ENCODE measurements at regions not wholly inside any gene's neighbourhood (a gene's known extent, or its start where the extent isn't known, plus 50 kb on each side); places are given as distances from the start of the nearest gene placed in this dataset.

DNA sequence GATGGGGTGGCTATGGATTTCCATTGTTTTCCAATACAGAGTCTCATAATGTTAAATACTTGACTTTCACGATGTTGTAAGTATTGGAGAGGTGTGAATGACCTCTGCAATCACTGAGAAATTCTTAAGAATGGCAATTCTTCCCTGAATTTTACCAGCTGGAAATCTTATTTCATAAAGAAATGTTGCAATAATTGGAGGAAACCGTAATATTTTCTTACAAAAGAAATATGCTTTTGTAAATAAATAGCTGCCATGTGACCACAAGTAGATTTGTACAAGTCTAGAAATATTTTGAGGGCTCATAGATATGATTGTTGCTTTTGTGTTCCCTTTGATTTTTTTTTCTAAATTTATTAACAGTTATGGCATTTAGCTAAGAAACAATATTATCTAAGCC lies 308.7 kb upstream of the ATP2B1 start:
- TF ChIP-seq, protein P1, sequence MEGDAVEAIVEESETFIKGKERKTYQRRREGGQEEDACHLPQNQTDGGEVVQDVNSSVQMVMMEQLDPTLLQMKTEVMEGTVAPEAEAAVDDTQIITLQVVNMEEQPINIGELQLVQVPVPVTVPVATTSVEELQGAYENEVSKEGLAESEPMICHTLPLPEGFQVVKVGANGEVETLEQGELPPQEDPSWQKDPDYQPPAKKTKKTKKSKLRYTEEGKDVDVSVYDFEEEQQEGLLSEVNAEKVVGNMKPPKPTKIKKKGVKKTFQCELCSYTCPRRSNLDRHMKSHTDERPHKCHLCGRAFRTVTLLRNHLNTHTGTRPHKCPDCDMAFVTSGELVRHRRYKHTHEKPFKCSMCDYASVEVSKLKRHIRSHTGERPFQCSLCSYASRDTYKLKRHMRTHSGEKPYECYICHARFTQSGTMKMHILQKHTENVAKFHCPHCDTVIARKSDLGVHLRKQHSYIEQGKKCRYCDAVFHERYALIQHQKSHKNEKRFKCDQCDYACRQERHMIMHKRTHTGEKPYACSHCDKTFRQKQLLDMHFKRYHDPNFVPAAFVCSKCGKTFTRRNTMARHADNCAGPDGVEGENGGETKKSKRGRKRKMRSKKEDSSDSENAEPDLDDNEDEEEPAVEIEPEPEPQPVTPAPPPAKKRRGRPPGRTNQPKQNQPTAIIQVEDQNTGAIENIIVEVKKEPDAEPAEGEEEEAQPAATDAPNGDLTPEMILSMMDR (IDR thresholded peaks at IDR 0.05) = no peak
- no peak for TF ChIP-seq POLR2A (IDR thresholded peaks at IDR 0.05)

All from heart left ventricle (tissue), 13 donors.